ENCODE measurements at regions not wholly inside any gene's neighbourhood (a gene's known extent, or its start where the extent isn't known, plus 50 kb on each side); places are given as distances from the start of the nearest gene placed in this dataset.

- TF ChIP-seq, protein P1, sequence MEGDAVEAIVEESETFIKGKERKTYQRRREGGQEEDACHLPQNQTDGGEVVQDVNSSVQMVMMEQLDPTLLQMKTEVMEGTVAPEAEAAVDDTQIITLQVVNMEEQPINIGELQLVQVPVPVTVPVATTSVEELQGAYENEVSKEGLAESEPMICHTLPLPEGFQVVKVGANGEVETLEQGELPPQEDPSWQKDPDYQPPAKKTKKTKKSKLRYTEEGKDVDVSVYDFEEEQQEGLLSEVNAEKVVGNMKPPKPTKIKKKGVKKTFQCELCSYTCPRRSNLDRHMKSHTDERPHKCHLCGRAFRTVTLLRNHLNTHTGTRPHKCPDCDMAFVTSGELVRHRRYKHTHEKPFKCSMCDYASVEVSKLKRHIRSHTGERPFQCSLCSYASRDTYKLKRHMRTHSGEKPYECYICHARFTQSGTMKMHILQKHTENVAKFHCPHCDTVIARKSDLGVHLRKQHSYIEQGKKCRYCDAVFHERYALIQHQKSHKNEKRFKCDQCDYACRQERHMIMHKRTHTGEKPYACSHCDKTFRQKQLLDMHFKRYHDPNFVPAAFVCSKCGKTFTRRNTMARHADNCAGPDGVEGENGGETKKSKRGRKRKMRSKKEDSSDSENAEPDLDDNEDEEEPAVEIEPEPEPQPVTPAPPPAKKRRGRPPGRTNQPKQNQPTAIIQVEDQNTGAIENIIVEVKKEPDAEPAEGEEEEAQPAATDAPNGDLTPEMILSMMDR (conservative IDR thresholded peaks at IDR 0.05; ENCODE audit: low read length) = no peak
- no peak for TF ChIP-seq EZH2phosphoT487 (IDR thresholded peaks at IDR 0.05; ENCODE audit: borderline replicate concordance, low read depth, low read length)
Observed at GRCh38 chr6:153727885-153728284, 311.2 kb upstream of the OPRM1 start.
